HepG2 (cell line): ENCODE measurements at regions not wholly inside any gene's neighbourhood (a gene's known extent, or its start where the extent isn't known, plus 50 kb on each side); places are given as distances from the start of the nearest gene placed in this dataset.

Source experiments
- ATAC-seq: fragments of 200-7000 bp; cut with Tn5 transposase; 3 replicates; pipeline ENCODE4 v1.9.1; 2020; ENCODE audit warnings: mild to moderate bottlenecking, moderate library complexity
- BruUV-seq: library from RNA; stranded (reverse); fragments of 400-500 nt; replicated peaks from 2 replicates; lab custom pipeline; 2021; lab: Mats Ljungman, UMichigan
- CTCF ChIA-PET: fragments of 300-600 bp; formaldehyde crosslinking; extraction: SDS; loops from one replicate; lab custom pipeline; 2021; ENCODE audit warnings: low total read pairs, inconsistent platforms, low intra/inter-chr PET ratio; lab: Yijun Ruan, JAX
- POLR2A ChIA-PET: fragments of 350-600 bp; sonication (Branson Sonifier 250); formaldehyde crosslinking; loops from one replicate; lab custom pipeline; 2020; ENCODE audit warnings: antibody characterized with exemption, inconsistent platforms; lab: Yijun Ruan, JAX
- DNase-seq: peaks from one replicate; pipeline ENCODE4 v3.0.0-alpha.2; 2015; ENCODE audit warnings: low spot score
- FAIRE-seq: peaks from 3 replicates; lab custom pipeline; 2011; peaks lifted over from hg19 to GRCh38; lab: Jason Lieb, UNC
- H2AFZ ChIP-seq: one replicate; pipeline ENCODE4 v1.6.1; 2011; ENCODE audit warnings: low read length, inconsistent platforms
- H3K27ac ChIP-seq: fragments of 300-600 bp; 3 replicates; pipeline ENCODE4 v1.8.0; 2011; ENCODE audit warnings: mixed run types, mild to moderate bottlenecking, mixed read lengths, low read length, inconsistent platforms; ENCODE audit not compliant: insufficient read depth; ENCODE audit errors: extremely low read length
- H3K27me3 ChIP-seq, 2 experiments: fragments of 200-600 bp in 1 of 2; 2 replicates in 1 of 2; 3 replicates in 1 of 2; pipeline versions ENCODE4 v1.6.0 to v1.8.0; 2011; ENCODE audit warnings: low read length in 2 of 2, mild to moderate bottlenecking in 2 of 2, moderate library complexity in 2 of 2, inconsistent platforms in 1 of 2; ENCODE audit not compliant: insufficient read depth in 2 of 2, control insufficient read depth in 1 of 2
- H3K36me3 ChIP-seq, 2 experiments: fragments of 200-600 bp in 1 of 2; replicated peaks in 1 of 2; 2 replicates in 1 of 2; 3 replicates in 1 of 2; pipeline versions ENCODE4 v1.5.1 to v1.8.0; 2011; ENCODE audit warnings: low read length in 2 of 2, inconsistent platforms in 1 of 2; ENCODE audit not compliant: insufficient read depth in 2 of 2, control insufficient read depth in 1 of 2
- H3K4me1 ChIP-seq: 2 replicates; pipeline ENCODE4 v1.5.1; 2012; ENCODE audit warnings: low read length, inconsistent platforms; ENCODE audit not compliant: insufficient read depth
- H3K4me2 ChIP-seq: 2 replicates; pipeline ENCODE4 v1.6.0; 2011; ENCODE audit warnings: low read depth, low read length, inconsistent platforms
- H3K4me3 ChIP-seq, 3 experiments: fragments of 200-600 bp in 1 of 3; sonication (generic), shearing (Covaris generic) in 1 of 3; replicated peaks in 1 of 3; 2 replicates each; pipeline ENCODE4 v1.5.1; 2011 to 2016; ENCODE audit warnings: low read length in 3 of 3, inconsistent platforms in 2 of 3, low read depth in 2 of 3, mild to moderate bottlenecking in 2 of 3, control low read depth in 1 of 3, mixed read lengths in 1 of 3; ENCODE audit not compliant: insufficient read depth in 1 of 3
- H3K79me2 ChIP-seq: one replicate; pipeline ENCODE4 v1.6.1; 2011; ENCODE audit warnings: low read length, inconsistent platforms; ENCODE audit not compliant: insufficient read depth
- H3K9ac ChIP-seq: 2 replicates; pipeline ENCODE4 v1.6.0; 2011; ENCODE audit warnings: mild to moderate bottlenecking, low read depth, low read length, inconsistent platforms; ENCODE audit not compliant: insufficient read depth
- H3K9me3 ChIP-seq: 2 replicates; pipeline ENCODE4 v1.5.1; 2012; ENCODE audit warnings: mild to moderate bottlenecking, low read length
- H4K20me1 ChIP-seq: 2 replicates; pipeline ENCODE4 v1.6.0; 2011; ENCODE audit warnings: inconsistent platforms, mild to moderate bottlenecking, low read length, moderate library complexity; ENCODE audit not compliant: insufficient read depth
- GABPA ChIP-seq, 2 experiments: IDR thresholded peaks; 2 replicates each; pipeline ENCODE4 v1.6.1; 2011 to 2016; ENCODE audit warnings: low read depth in 2 of 2, low read length in 1 of 2, missing biosample characterization in 1 of 2, missing genetic modification characterization in 1 of 2
- IRX3 ChIP-seq: sonication (generic); formaldehyde crosslinking; IDR thresholded peaks from 2 replicates; pipeline ENCODE4 v1.8.1; 2023; ENCODE audit warnings: mild to moderate bottlenecking, low read depth, missing genetic modification reagents, borderline replicate concordance
- KDM1A ChIP-seq: IDR thresholded peaks from 2 replicates; pipeline ENCODE4 v1.6.1; 2016; ENCODE audit warnings: missing compliant biosample characterization
- RBM22 ChIP-seq: fragments of 200-400 bp; formaldehyde crosslinking; optimal IDR thresholded peaks from 2 replicates; pipeline ENCODE3; 2017; ENCODE audit warnings: mild to moderate bottlenecking, low read length, moderate library complexity
- ZNF496 ChIP-seq: sonication (generic); formaldehyde crosslinking; IDR thresholded peaks from 2 replicates; pipeline ENCODE4 v1.8.1; 2023; ENCODE audit warnings: mild to moderate bottlenecking, moderate library complexity, missing genetic modification reagents; ENCODE audit not compliant: insufficient replicate concordance
- ZNF598 ChIP-seq: sonication (generic); formaldehyde crosslinking; IDR thresholded peaks from 2 replicates; pipeline ENCODE4 v1.5.1; 2020; ENCODE audit warnings: mild to moderate bottlenecking, missing genetic modification reagents, borderline replicate concordance
- ZNF749 ChIP-seq: sonication (generic); formaldehyde crosslinking; IDR thresholded peaks from 2 replicates; pipeline ENCODE4 v1.8.0; 2022; ENCODE audit warnings: mild to moderate bottlenecking, missing genetic modification reagents, moderate library complexity, borderline replicate concordance
- ZSCAN12 ChIP-seq: sonication (generic); formaldehyde crosslinking; IDR thresholded peaks from 2 replicates; pipeline ENCODE4 v1.9.0; 2021; ENCODE audit warnings: mild to moderate bottlenecking, missing genetic modification reagents
- whole genome bisulfite sequencing: methylation state at CpG from one replicate; pipeline ENCODE4 v1.1.6; 2017; ENCODE audit warnings: low lambda C conversion rate; 5-methylcytosine and 5-hydroxymethylcytosine counted together
- in situ Hi-C: cut with HindIII; loops from 2 replicates; pipeline ENCODE4 v1.10.0; 2017; ENCODE audit warnings: low pct_unique_long_range_greater_than_20kb; ENCODE audit not compliant: extremely low pct_ligation_motif_present
- intact Hi-C: fragments of 100-400 bp; cut with micrococcal nuclease; formaldehyde crosslinking; loops from one replicate; pipeline ENCODE4 v1.10.0; 2022; ENCODE audit not compliant: unreplicated experiment
- TF ChIP-seq, protein P1 (sequence below): IDR thresholded peaks from 2 replicates; pipeline ENCODE4 v1.4.0; 2020; ENCODE audit warnings: mild to moderate bottlenecking, missing genetic modification reagents
- TF ChIP-seq, protein P2 (sequence below): sonication (generic); formaldehyde crosslinking; IDR thresholded peaks from 2 replicates; pipeline ENCODE4 v1.4.0; 2020; ENCODE audit warnings: missing genetic modification reagents

DNA sequence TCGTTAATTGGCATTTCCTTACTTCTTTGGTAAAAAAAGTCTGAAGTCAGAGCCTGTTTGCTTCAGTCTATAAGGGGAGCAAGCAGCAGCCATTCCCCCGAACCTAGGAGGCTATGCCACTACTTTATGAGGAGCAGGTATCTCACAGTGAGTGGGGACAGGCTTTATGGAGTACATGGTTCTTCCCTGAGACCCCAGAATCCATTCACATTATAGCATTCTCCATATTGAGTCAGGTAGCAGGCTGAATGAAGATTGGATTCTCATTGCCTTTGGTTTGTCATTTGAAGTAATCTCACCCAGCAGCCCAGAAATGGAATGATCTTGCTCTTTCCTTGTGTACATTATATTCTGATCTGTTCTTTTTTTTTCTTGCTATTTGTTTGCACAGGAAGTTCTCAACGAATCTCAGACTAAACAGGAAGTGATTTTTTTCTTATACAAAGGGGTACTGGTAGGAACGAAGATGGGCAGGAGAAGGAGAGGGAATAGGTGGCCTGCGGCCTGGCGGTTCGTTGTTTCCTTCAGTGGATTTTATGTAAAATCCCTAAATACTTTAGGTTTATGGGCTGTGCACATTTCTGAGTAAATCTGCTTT is 74.4 kb downstream of the ARHGAP35 start:
- FAIRE-seq (no peak), ATAC-seq (no peak), DNase-seq (no peak)
- H3K4me3 ChIP-seq: no peak overlapping the region
- 0 out of 2 replicates have a peak, but pooled peaks cover 12% of the 10 kb centered on the region for H3K4me1 ChIP-seq
- POLR2A ChIA-PET: no interaction called here
- no TSS peak for BruUV-seq
- in situ Hi-C loops (no loop called here), intact Hi-C loops (no loop called here)
- no peaks in the 10 kb centered on the region for H3K9me3 ChIP-seq
- TF ChIP-seq KDM1A (CRISPR knock-in tag): no peak
- no peak for TF ChIP-seq ZNF598
- TF ChIP-seq RBM22: peak; percentile 27
- no peak for TF ChIP-seq GABPA (IDR thresholded peaks at IDR 0.05; ENCODE audit: low read depth, low read length)
- TF ChIP-seq GABPA (CRISPR knock-in tag; IDR thresholded peaks at IDR 0.05; ENCODE audit: low read depth): peak; percentile 12; the same call in 1 of the 2 replicates
- H4K20me1 ChIP-seq: peaks cover 2% of the 10 kb centered on the region; the same call in 1 of the 2 replicates
- H2AFZ ChIP-seq: no peak overlapping the region
- no peak overlapping the region for H3K9ac ChIP-seq
- WGBS: 92% methylated on average over 7 of the region's 7 CpGs
- H3K27ac ChIP-seq: no peak overlapping the region
- H3K27me3 ChIP-seq: no peaks in the 10 kb centered on the region
- CTCF ChIA-PET: no interaction called here
- peaks cover 64% of the 10 kb centered on the region for H3K79me2 ChIP-seq
- no peak overlapping the region for H3K4me2 ChIP-seq
- H3K36me3 ChIP-seq: peaks cover 8 to 29% of the 10 kb centered on the region in 2 experiments

DNA sequence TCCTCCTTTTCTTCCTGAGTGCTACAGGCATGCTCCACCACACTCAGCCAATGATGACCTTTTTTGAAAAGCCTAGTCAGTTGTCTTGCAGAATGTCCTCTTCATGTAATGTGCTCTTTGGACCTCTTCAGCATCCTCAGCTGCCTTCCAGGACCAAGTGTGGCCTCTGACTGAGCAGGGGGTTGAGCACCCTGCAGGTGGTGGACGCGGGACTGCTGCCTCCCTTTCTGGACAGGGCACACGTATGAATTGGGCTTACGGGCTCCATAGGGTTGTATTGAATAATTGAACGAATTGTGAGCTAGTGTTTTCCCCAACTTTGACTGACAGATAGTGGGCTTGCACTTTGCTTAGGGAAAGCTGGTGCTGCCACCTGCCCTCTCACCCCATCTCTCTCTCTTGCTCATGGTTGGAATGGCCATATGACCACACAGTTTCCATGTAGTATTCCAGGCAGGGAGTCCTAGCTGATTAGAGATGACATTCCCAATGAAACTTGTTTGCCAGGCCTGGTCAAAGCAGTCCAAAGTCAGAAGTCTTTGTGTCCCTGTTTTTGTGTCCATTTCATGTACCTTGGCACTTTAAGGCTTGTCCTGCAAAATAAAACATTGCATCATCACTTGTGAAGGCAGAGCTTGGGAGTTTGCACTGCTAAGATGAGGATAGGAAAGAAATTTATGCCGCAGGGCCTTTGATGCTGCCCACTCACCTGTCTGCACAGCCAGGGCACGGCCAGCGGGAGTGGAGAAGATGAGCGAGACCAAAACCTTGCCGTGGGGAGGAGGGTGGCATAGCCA is 76.3 kb upstream of the NPAS1 start:
- in situ Hi-C loops (no loop called here), intact Hi-C loops (no loop called here)
- peaks cover 72% of the 10 kb centered on the region for H3K4me1 ChIP-seq
- no peaks in the 10 kb centered on the region for H3K9me3 ChIP-seq
- H3K27me3 ChIP-seq: no peaks in the 10 kb centered on the region
- WGBS: 54% methylated on average over 10 of the region's 10 CpGs
- H3K36me3 ChIP-seq: peaks cover 12 to 41% of the 10 kb centered on the region in 2 experiments
- H3K27ac ChIP-seq: peak overlapping the region; percentile 76
- CTCF ChIA-PET: no interaction called here
- H2AFZ ChIP-seq: no peak overlapping the region
- H4K20me1 ChIP-seq: no peaks in the 10 kb centered on the region
- ATAC-seq (peak; percentile 86), DNase-seq (peak; percentile 83), FAIRE-seq (peak; percentile 79)
- peaks cover 37% of the 10 kb centered on the region for H3K79me2 ChIP-seq
- H3K4me3 ChIP-seq: 0 out of 6 replicates have a peak overlapping the region, but pooled peaks of 1 of the 3 experiments have one; percentile 1
- no TSS peak for BruUV-seq
- POLR2A ChIA-PET: interaction anchor here (1.0 to 3.6 kb wide), 5 partner anchors 11 to 82 kb away, joined by 3 to 28 read pairs (median 5); no protein-coding TSS in a partner anchor
- peak overlapping the region; percentile 13; the same call in 1 of the 2 replicates for H3K9ac ChIP-seq
- H3K4me2 ChIP-seq: peak overlapping the region; percentile 48
- TF ChIP-seq, protein P1, sequence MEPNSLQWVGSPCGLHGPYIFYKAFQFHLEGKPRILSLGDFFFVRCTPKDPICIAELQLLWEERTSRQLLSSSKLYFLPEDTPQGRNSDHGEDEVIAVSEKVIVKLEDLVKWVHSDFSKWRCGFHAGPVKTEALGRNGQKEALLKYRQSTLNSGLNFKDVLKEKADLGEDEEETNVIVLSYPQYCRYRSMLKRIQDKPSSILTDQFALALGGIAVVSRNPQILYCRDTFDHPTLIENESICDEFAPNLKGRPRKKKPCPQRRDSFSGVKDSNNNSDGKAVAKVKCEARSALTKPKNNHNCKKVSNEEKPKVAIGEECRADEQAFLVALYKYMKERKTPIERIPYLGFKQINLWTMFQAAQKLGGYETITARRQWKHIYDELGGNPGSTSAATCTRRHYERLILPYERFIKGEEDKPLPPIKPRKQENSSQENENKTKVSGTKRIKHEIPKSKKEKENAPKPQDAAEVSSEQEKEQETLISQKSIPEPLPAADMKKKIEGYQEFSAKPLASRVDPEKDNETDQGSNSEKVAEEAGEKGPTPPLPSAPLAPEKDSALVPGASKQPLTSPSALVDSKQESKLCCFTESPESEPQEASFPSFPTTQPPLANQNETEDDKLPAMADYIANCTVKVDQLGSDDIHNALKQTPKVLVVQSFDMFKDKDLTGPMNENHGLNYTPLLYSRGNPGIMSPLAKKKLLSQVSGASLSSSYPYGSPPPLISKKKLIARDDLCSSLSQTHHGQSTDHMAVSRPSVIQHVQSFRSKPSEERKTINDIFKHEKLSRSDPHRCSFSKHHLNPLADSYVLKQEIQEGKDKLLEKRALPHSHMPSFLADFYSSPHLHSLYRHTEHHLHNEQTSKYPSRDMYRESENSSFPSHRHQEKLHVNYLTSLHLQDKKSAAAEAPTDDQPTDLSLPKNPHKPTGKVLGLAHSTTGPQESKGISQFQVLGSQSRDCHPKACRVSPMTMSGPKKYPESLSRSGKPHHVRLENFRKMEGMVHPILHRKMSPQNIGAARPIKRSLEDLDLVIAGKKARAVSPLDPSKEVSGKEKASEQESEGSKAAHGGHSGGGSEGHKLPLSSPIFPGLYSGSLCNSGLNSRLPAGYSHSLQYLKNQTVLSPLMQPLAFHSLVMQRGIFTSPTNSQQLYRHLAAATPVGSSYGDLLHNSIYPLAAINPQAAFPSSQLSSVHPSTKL: peak; percentile 45
- TF ChIP-seq IRX3 (no peak), ZSCAN12 (CRISPR knock-in tag) (no peak), ZNF749 (CRISPR knock-in tag) (no peak), ZNF496 (CRISPR knock-in tag) (no peak)
- TF ChIP-seq, protein P2, sequence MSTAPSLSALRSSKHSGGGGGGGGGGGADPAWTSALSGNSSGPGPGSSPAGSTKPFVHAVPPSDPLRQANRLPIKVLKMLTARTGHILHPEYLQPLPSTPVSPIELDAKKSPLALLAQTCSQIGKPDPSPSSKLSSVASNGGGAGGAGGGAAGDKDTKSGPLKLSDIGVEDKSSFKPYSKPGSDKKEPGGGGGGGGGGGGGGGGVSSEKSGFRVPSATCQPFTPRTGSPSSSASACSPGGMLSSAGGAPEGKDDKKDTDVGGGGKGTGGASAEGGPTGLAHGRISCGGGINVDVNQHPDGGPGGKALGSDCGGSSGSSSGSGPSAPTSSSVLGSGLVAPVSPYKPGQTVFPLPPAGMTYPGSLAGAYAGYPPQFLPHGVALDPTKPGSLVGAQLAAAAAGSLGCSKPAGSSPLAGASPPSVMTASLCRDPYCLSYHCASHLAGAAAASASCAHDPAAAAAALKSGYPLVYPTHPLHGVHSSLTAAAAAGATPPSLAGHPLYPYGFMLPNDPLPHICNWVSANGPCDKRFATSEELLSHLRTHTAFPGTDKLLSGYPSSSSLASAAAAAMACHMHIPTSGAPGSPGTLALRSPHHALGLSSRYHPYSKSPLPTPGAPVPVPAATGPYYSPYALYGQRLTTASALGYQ (CRISPR knock-in tag): no peak
